DOHH2 (cell line): ENCODE measurements at regions not wholly inside any gene's neighbourhood (a gene's known extent, or its start where the extent isn't known, plus 50 kb on each side); places are given as distances from the start of the nearest gene placed in this dataset.

Experiments used
- H3F3A ChIP-seq: fragments of 200-600 bp; sonication (generic), shearing (Covaris generic); 2 replicates; pipeline ENCODE4 v1.6.0; 2016; ENCODE audit warnings: antibody characterized with exemption, mild to moderate bottlenecking; ENCODE audit not compliant: control insufficient read depth, insufficient read depth
- H3K27ac ChIP-seq: fragments of 200-600 bp; sonication (generic); 2 replicates; pipeline ENCODE4 v1.5.1; 2014; ENCODE audit warnings: low read depth, mild to moderate bottlenecking, low read length, moderate library complexity
- H3K27me3 ChIP-seq: fragments of 200-600 bp; sonication (generic); 2 replicates; pipeline ENCODE4 v1.6.1; 2014; ENCODE audit warnings: mild to moderate bottlenecking, low read length, mixed read lengths; ENCODE audit not compliant: control insufficient read depth
- H3K36me3 ChIP-seq: fragments of 200-600 bp; sonication (generic); 2 replicates; pipeline ENCODE4 v1.6.1; 2014; ENCODE audit warnings: mild to moderate bottlenecking, low read length, moderate library complexity, mixed read lengths; ENCODE audit not compliant: control insufficient read depth
- H3K4me1 ChIP-seq: fragments of 200-600 bp; sonication (generic); 2 replicates; pipeline ENCODE4 v1.6.1; 2014; ENCODE audit warnings: mild to moderate bottlenecking, low read length, mixed read lengths; ENCODE audit not compliant: control insufficient read depth
- H3K4me2 ChIP-seq: fragments of 200-600 bp; sonication (generic); 2 replicates; pipeline ENCODE4 v1.6.0; 2014; ENCODE audit warnings: mild to moderate bottlenecking, low read length, moderate library complexity
- H3K4me3 ChIP-seq: fragments of 200-600 bp; sonication (generic); 2 replicates; pipeline ENCODE4 v1.5.1; 2014; ENCODE audit warnings: mild to moderate bottlenecking, low read length, mixed read lengths
- H3K79me2 ChIP-seq: fragments of 200-600 bp; sonication (generic); 2 replicates; pipeline ENCODE4 v1.6.1; 2014; ENCODE audit warnings: mild to moderate bottlenecking, low read length, mixed read lengths; ENCODE audit not compliant: control insufficient read depth
- H3K9me2 ChIP-seq: fragments of 200-600 bp; sonication (generic); replicated peaks from 2 replicates; pipeline ENCODE4 v1.6.1; 2014; ENCODE audit warnings: mild to moderate bottlenecking, low read length, mixed read lengths; ENCODE audit not compliant: control insufficient read depth
- H3K9me3 ChIP-seq: fragments of 200-600 bp; sonication (generic); 2 replicates; pipeline ENCODE4 v1.6.1; 2014; ENCODE audit warnings: antibody characterized with exemption, low read length, mixed read lengths; ENCODE audit not compliant: control insufficient read depth, insufficient read depth
- H4K20me1 ChIP-seq: fragments of 200-600 bp; sonication (generic); 2 replicates; pipeline ENCODE4 v1.6.0; 2014; ENCODE audit warnings: low read depth, mild to moderate bottlenecking, antibody characterized with exemption, low read length, moderate library complexity; ENCODE audit not compliant: control insufficient read depth, insufficient read depth
- CTCF ChIP-seq: fragments of 200-600 bp; sonication (generic); IDR thresholded peaks from one replicate; pipeline ENCODE4 v1.5.1; 2014; ENCODE audit warnings: antibody characterized with exemption, mild to moderate bottlenecking, low read depth, low read length; ENCODE audit not compliant: poor library complexity, severe bottlenecking
- EZH2phosphoT487 ChIP-seq: fragments of 200-600 bp; sonication (generic); IDR thresholded peaks from 2 replicates; pipeline ENCODE4 v1.6.1; 2017; ENCODE audit warnings: borderline replicate concordance, mild to moderate bottlenecking, antibody characterized with exemption, low read length, moderate library complexity, mixed read lengths

GRCh38 chr2:20140321-20141055 is 84.4 kb downstream of the SDC1 start:
- Histone ChIP-seq H3K4me2 (no peak overlapping the region), H3K4me3 (no peak overlapping the region), H3K27ac (no peak overlapping the region), H4K20me1 (no peaks in the 10 kb centered on the region), H3K4me1 (no peaks in the 10 kb centered on the region), H3K79me2 (no peaks in the 10 kb centered on the region), H3K27me3 (peaks cover 10% of the 10 kb centered on the region), H3F3A (no peaks in the 10 kb centered on the region), H3K9me2 (no peaks in the 10 kb centered on the region), H3K36me3 (no peaks in the 10 kb centered on the region), H3K9me3 (no peaks in the 10 kb centered on the region)
- no peak for TF ChIP-seq CTCF
- no peak for TF ChIP-seq EZH2phosphoT487

- Histone ChIP-seq H3K9me2 (no peaks in the 10 kb centered on the region), H3K27me3 (peaks cover 2% of the 10 kb centered on the region), H3K4me2 (no peak overlapping the region), H3F3A (no peaks in the 10 kb centered on the region), H4K20me1 (no peaks in the 10 kb centered on the region), H3K4me1 (no peaks in the 10 kb centered on the region), H3K36me3 (no peaks in the 10 kb centered on the region), H3K79me2 (no peaks in the 10 kb centered on the region), H3K4me3 (no peak overlapping the region), H3K27ac (no peak overlapping the region), H3K9me3 (no peaks in the 10 kb centered on the region)
- TF ChIP-seq CTCF (no peak), EZH2phosphoT487 (no peak)
Observed at GRCh38 chr2:20139407-20140172, 85.3 kb downstream of the SDC1 start.

GRCh38 chr2:20138696-20139095 is 86.2 kb downstream of the SDC1 start:
- H3K4me2 ChIP-seq = no peak overlapping the region
- no peak overlapping the region for H3K4me3 ChIP-seq
- no peaks in the 10 kb centered on the region for H3K9me3 ChIP-seq
- H3K9me2 ChIP-seq = no peaks in the 10 kb centered on the region
- H4K20me1 ChIP-seq = no peaks in the 10 kb centered on the region
- H3K36me3 ChIP-seq = no peaks in the 10 kb centered on the region
- no peaks in the 10 kb centered on the region for H3K79me2 ChIP-seq
- peaks cover 7% of the 10 kb centered on the region for H3K27me3 ChIP-seq
- TF ChIP-seq CTCF (no peak), EZH2phosphoT487 (no peak)
- no peaks in the 10 kb centered on the region for H3K4me1 ChIP-seq
- H3F3A ChIP-seq = no peaks in the 10 kb centered on the region
- no peak overlapping the region for H3K27ac ChIP-seq
